CD14-positive monocyte (primary cell): ENCODE measurements at regions not wholly inside any gene's neighbourhood (a gene's known extent, or its start where the extent isn't known, plus 50 kb on each side); places are given as distances from the start of the nearest gene placed in this dataset.

Experiments
- DNase-seq, 3 donors: peaks; one replicate each; pipeline ENCODE4 v3.0.0-alpha.2; 2011 to 2022
- H2AFZ ChIP-seq: 2 replicates; pipeline ENCODE4 v1.6.0; 2012; ENCODE audit warnings: mild to moderate bottlenecking, low read depth, low read length, inconsistent platforms; ENCODE audit not compliant: insufficient read depth, poor library complexity, severe bottlenecking
- H3K27ac ChIP-seq, 2 donors: 1 replicate in 1 of 2; 2 replicates in 1 of 2; pipeline ENCODE4 v1.5.1; 2012 to 2013; ENCODE audit warnings: low read length in 2 of 2, control low read depth in 1 of 2, inconsistent platforms in 1 of 2, low read depth in 1 of 2, mild to moderate bottlenecking in 1 of 2
- H3K27me3 ChIP-seq, 2 donors: one replicate each; pipeline versions ENCODE4 v1.6.0 to v1.6.1; 2011 to 2013; ENCODE audit warnings: low read length in 2 of 2; ENCODE audit not compliant: control insufficient read depth in 2 of 2, insufficient read depth in 2 of 2
- H3K36me3 ChIP-seq, 2 donors: replicated peaks in 1 of 2; 1 replicate in 1 of 2; 2 replicates in 1 of 2; pipeline versions ENCODE4 v1.5.1 to v1.6.1; 2012 to 2013; ENCODE audit warnings: low read length in 2 of 2, control low read depth in 1 of 2, inconsistent platforms in 1 of 2, mild to moderate bottlenecking in 1 of 2; ENCODE audit not compliant: insufficient read depth in 2 of 2, control insufficient read depth in 1 of 2
- H3K4me1 ChIP-seq, 2 donors: 1 replicate in 1 of 2; 2 replicates in 1 of 2; pipeline versions ENCODE4 v1.5.1 to v1.6.1; 2012 to 2013; ENCODE audit warnings: low read length in 2 of 2, control low read depth in 1 of 2, inconsistent platforms in 1 of 2, mild to moderate bottlenecking in 1 of 2, moderate library complexity in 1 of 2; ENCODE audit not compliant: insufficient read depth in 2 of 2, control insufficient read depth in 1 of 2
- H3K4me2 ChIP-seq: replicated peaks from 2 replicates; pipeline ENCODE3; 2012; ENCODE audit warnings: low read length, moderate library complexity, mild to moderate bottlenecking; ENCODE audit not compliant: poor library complexity, severe bottlenecking; ENCODE audit errors: extremely low read depth
- H3K4me3 ChIP-seq, 3 experiments: fragments of 200-600 bp in 1 of 3; sonication (generic) in 1 of 3; replicated peaks in 1 of 3; 1 replicate in 2 of 3; 2 replicates in 1 of 3; pipeline ENCODE4 v1.5.1; 2011 to 2013; ENCODE audit warnings: low read length in 3 of 3, mild to moderate bottlenecking in 3 of 3, control low read depth in 2 of 3, low read depth in 2 of 3, inconsistent platforms in 1 of 3, moderate library complexity in 1 of 3
- H3K79me2 ChIP-seq: 2 replicates; pipeline ENCODE4 v1.6.0; 2012; ENCODE audit warnings: mild to moderate bottlenecking, control low read depth, inconsistent platforms, low read length, moderate library complexity; ENCODE audit not compliant: insufficient read depth
- H3K9ac ChIP-seq: 2 replicates; pipeline ENCODE4 v1.6.0; 2017; ENCODE audit warnings: low read length, mild to moderate bottlenecking; ENCODE audit not compliant: insufficient read depth, poor library complexity, severe bottlenecking
- H3K9me3 ChIP-seq, 2 donors: replicated peaks in 1 of 2; 1 replicate in 1 of 2; 2 replicates in 1 of 2; pipeline versions ENCODE4 v1.5.1 to v1.6.1; 2012 to 2013; ENCODE audit warnings: low read length in 2 of 2, control low read depth in 1 of 2; ENCODE audit not compliant: control insufficient read depth in 1 of 2, insufficient read depth in 1 of 2
- H4K20me1 ChIP-seq: 2 replicates; pipeline ENCODE4 v1.6.0; 2012; ENCODE audit warnings: mild to moderate bottlenecking, low read length, control low read depth, moderate library complexity; ENCODE audit not compliant: insufficient read depth
- H3K27ac Mint-ChIP-seq, 7 donors: one replicate each; pipeline ENCODE4 v1.8.0; 2020; ENCODE audit warnings: mild to moderate bottlenecking in 7 of 7, mixed read lengths in 7 of 7, moderate library complexity in 6 of 7, inconsistent platforms in 2 of 7
- H3K27me3 Mint-ChIP-seq, 3 donors: one replicate each; pipeline ENCODE4 v1.8.0; 2021 to 2022; ENCODE audit warnings: low read depth in 3 of 3, mild to moderate bottlenecking in 3 of 3, mixed read lengths in 3 of 3, moderate library complexity in 3 of 3, inconsistent platforms in 1 of 3
- H3K36me3 Mint-ChIP-seq, 2 donors: one replicate each; pipeline ENCODE4 v1.8.0; 2020; ENCODE audit warnings: mixed read lengths in 2 of 2, inconsistent platforms in 1 of 2, mild to moderate bottlenecking in 1 of 2
- H3K4me1 Mint-ChIP-seq: one replicate; pipeline ENCODE4 v1.8.0; 2020; ENCODE audit warnings: mild to moderate bottlenecking, mixed read lengths
- H3K4me3 Mint-ChIP-seq, 2 donors: one replicate each; pipeline ENCODE4 v1.8.0; 2020; ENCODE audit warnings: mild to moderate bottlenecking in 2 of 2, mixed read lengths in 2 of 2, moderate library complexity in 1 of 2
- H3K9me3 Mint-ChIP-seq, 7 donors: one replicate each; pipeline ENCODE4 v1.8.0; 2020 to 2022; ENCODE audit warnings: mixed read lengths in 7 of 7, mild to moderate bottlenecking in 6 of 7, moderate library complexity in 6 of 7, inconsistent platforms in 2 of 7
- CTCF ChIP-seq: fragments of 200-600 bp; IDR thresholded peaks from one replicate; pipeline ENCODE4 v1.8.0; 2022; ENCODE audit warnings: antibody characterized with exemption, mild to moderate bottlenecking
- WGBS: methylation state at CpG from one replicate; pipeline ENCODE4 v1.1.5; 2013; ENCODE audit warnings: missing lambda C conversion rate; ENCODE audit not compliant: insufficient coverage; 5-methylcytosine and 5-hydroxymethylcytosine counted together
- intact Hi-C, 2 donors: fragments of 100-400 bp; cut with micrococcal nuclease; formaldehyde crosslinking; loops; one replicate each; pipeline versions ENCODE4 v1.15.0 to v1.15.1; 2023

- DNase-seq = no peak
- WGBS = no CpG with 5 or more reads among the region's 2 CpGs
- Histone ChIP-seq H3K27me3 (no peaks in the 10 kb centered on the region), H3K27ac (no peak overlapping the region), H3K9ac (no peak overlapping the region), H3K9me3 (no peaks in the 10 kb centered on the region), H2AFZ (no peak overlapping the region), H3K4me3 (no peak overlapping the region), H3K79me2 (no peaks in the 10 kb centered on the region), H4K20me1 (no peaks in the 10 kb centered on the region), H3K36me3 (no peaks in the 10 kb centered on the region), H3K4me1 (no peaks in the 10 kb centered on the region), H3K4me2 (no peak overlapping the region)
- TF ChIP-seq CTCF = no peak
- Mint-ChIP-seq H3K27me3 (no peaks in the 10 kb centered on the region), H3K4me3 (no peak overlapping the region), H3K4me1 (no peaks in the 10 kb centered on the region), H3K36me3 (no peaks in the 10 kb centered on the region), H3K9me3 (peaks cover 0 to 17% (median 4%) of the 10 kb centered on the region in 7 donors), H3K27ac (no peak overlapping the region)
- intact Hi-C loops = no loop called here
These were observed 239.6 kb upstream of the SAMSN1 start for GRCh38 chr21:14785679-14786078.

- Histone ChIP-seq H3K36me3 (no peaks in the 10 kb centered on the region), H3K4me2 (no peak overlapping the region), H3K9me3 (peaks cover 0 to under 1% of the 10 kb centered on the region in 2 donors), H4K20me1 (no peaks in the 10 kb centered on the region), H3K27me3 (no peaks in the 10 kb centered on the region), H2AFZ (no peak overlapping the region), H3K4me1 (no peaks in the 10 kb centered on the region), H3K9ac (no peak overlapping the region), H3K4me3 (no peak overlapping the region), H3K79me2 (no peaks in the 10 kb centered on the region), H3K27ac (no peak overlapping the region)
- H3K4me1 Mint-ChIP-seq = peaks cover 22% of the 10 kb centered on the region
- no peak overlapping the region for H3K4me3 Mint-ChIP-seq
- no peak overlapping the region for H3K27ac Mint-ChIP-seq
- peak; percentile 42 to 61 (median 49) for DNase-seq
- WGBS = 45% methylated on average over 3 of the region's 5 CpGs
- TF ChIP-seq CTCF = peak; percentile 86
- H3K27me3 Mint-ChIP-seq = no peaks in the 10 kb centered on the region
- intact Hi-C loops = no loop called here
- H3K36me3 Mint-ChIP-seq = no peaks in the 10 kb centered on the region
- peaks cover 1 to 9% (median 6%) of the 10 kb centered on the region in 7 donors for H3K9me3 Mint-ChIP-seq
These were observed 227.7 kb upstream of the SAMSN1 start for GRCh38 chr21:14773777-14774345.
